Fibroblast of lung (primary cell): ENCODE measurements at regions not wholly inside any gene's neighbourhood (a gene's known extent, or its start where the extent isn't known, plus 50 kb on each side); places are given as distances from the start of the nearest gene placed in this dataset.
A peak's percentile ranks its signal among the peaks of the same experiment; 100 is the strongest.

ENCODE experiments used
- DNase-seq, 2 donors: peaks; one replicate each; pipeline versions ENCODE4 v3.0.0 to v3.0.0-alpha.2; 2010; ENCODE audit warnings: low read depth in 2 of 2
- H2AFZ ChIP-seq: 2 replicates; pipeline ENCODE4 v1.5.1; 2012; ENCODE audit warnings: low read length, control low read depth, inconsistent platforms
- H3K27ac ChIP-seq: 2 replicates; pipeline ENCODE4 v1.5.1; 2011; ENCODE audit warnings: low read length, control low read depth; ENCODE audit not compliant: insufficient read depth
- H3K27me3 ChIP-seq: 2 replicates; pipeline ENCODE4 v1.5.1; 2011; ENCODE audit warnings: mild to moderate bottlenecking, low read length; ENCODE audit not compliant: control insufficient read depth, insufficient read depth
- H3K36me3 ChIP-seq: 2 replicates; pipeline ENCODE4 v1.5.1; 2011; ENCODE audit warnings: low read length; ENCODE audit not compliant: control insufficient read depth, insufficient read depth
- H3K4me1 ChIP-seq: 2 replicates; pipeline ENCODE4 v1.5.1; 2011; ENCODE audit warnings: low read length; ENCODE audit not compliant: control insufficient read depth, insufficient read depth; ENCODE audit errors: extremely low read depth
- H3K4me2 ChIP-seq: 2 replicates; pipeline ENCODE4 v1.5.1; 2011; ENCODE audit warnings: low read length, control low read depth; ENCODE audit not compliant: insufficient read depth; ENCODE audit errors: extremely low read depth
- H3K4me3 ChIP-seq, 4 experiments: fragments of 200-600 bp in 1 of 4; sonication (generic) in 1 of 4; replicated peaks in 1 of 4; 2 replicates each; pipeline ENCODE4 v1.5.1; 2011 to 2016; ENCODE audit warnings: low read length in 4 of 4, low read depth in 3 of 4, mild to moderate bottlenecking in 3 of 4, control low read depth in 2 of 4, inconsistent platforms in 1 of 4, mixed read lengths in 1 of 4; ENCODE audit not compliant: insufficient read depth in 1 of 4; ENCODE audit errors: control extremely low read depth in 1 of 4
- H3K79me2 ChIP-seq: 2 replicates; pipeline ENCODE4 v1.5.1; 2012; ENCODE audit warnings: mild to moderate bottlenecking, low read length, inconsistent platforms; ENCODE audit not compliant: control insufficient read depth, insufficient read depth
- H3K9ac ChIP-seq: 2 replicates; pipeline ENCODE4 v1.5.1; 2011; ENCODE audit warnings: mild to moderate bottlenecking, low read length, control low read depth; ENCODE audit not compliant: insufficient read depth
- H3K9me3 ChIP-seq: 2 replicates; pipeline ENCODE4 v1.5.1; 2012; ENCODE audit warnings: low read depth, low read length; ENCODE audit not compliant: control insufficient read depth, insufficient read depth
- H4K20me1 ChIP-seq: 2 replicates; pipeline ENCODE4 v1.5.1; 2011; ENCODE audit warnings: low read length; ENCODE audit not compliant: control insufficient read depth, insufficient read depth; ENCODE audit errors: extremely low read depth
- CTCF ChIP-seq, 2 donors: IDR thresholded peaks in 1 of 2; conservative IDR thresholded peaks in 1 of 2; 1 replicate in 1 of 2; 2 replicates in 1 of 2; pipeline ENCODE4 v1.5.1; 2011 to 2012; ENCODE audit warnings: low read length in 2 of 2, control low read depth in 1 of 2, inconsistent platforms in 1 of 2, low read depth in 1 of 2, mild to moderate bottlenecking in 1 of 2
- EZH2 ChIP-seq: IDR thresholded peaks from 2 replicates; pipeline ENCODE4 v1.5.1; 2012; ENCODE audit warnings: low read length, control low read depth, mild to moderate bottlenecking; ENCODE audit errors: missing control alignments

- Histone ChIP-seq H3K9me3 (no peaks in the 10 kb centered on the region), H3K36me3 (no peaks in the 10 kb centered on the region), H3K4me1 (no peaks in the 10 kb centered on the region), H3K27ac (no peak overlapping the region), H3K4me2 (no peak overlapping the region), H2AFZ (no peak overlapping the region), H3K4me3 (no peak overlapping the region), H3K9ac (no peak overlapping the region), H3K27me3 (no peaks in the 10 kb centered on the region), H3K79me2 (no peaks in the 10 kb centered on the region), H4K20me1 (no peaks in the 10 kb centered on the region)
- no peak for DNase-seq
- TF ChIP-seq EZH2 (no peak), CTCF (conservative IDR thresholded peaks at IDR 0.05 in 1 of 2, IDR thresholded peaks at IDR 0.05 in 1 of 2; ENCODE audit: low read depth in 1 of 2, low read length in 2 of 2) (no peak)
Measured at GRCh38 chr14:49512571-49512970, 73.6 kb downstream of the RPS29 start.

DNA sequence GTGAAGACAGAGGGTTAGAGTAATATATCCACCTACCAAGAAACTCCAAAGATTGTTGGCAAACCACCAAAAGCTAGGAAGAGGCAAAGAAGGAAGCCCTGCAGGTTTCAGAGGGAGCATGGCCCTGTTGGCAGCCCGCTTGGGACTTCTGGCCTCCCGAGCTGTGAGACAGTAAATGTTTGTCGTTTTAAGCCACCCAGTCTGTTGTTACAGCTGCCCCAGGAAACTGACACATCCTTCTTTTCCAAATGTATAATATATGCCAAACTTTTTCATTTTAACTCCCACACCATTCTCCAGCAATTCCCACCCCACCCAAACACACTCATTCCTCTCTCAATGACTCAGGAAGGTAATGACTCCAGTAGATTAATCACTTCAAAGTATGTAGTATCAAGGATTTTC is 74.0 kb downstream of the RPS29 start:
- DNase-seq: peak; percentile 37 to 95
- no peak overlapping the region for H3K4me3 ChIP-seq
- no peak overlapping the region for H3K27ac ChIP-seq
- no peaks in the 10 kb centered on the region for H3K79me2 ChIP-seq
- no peaks in the 10 kb centered on the region for H3K9me3 ChIP-seq
- no peak overlapping the region for H2AFZ ChIP-seq
- no peak for TF ChIP-seq EZH2
- no peak for TF ChIP-seq CTCF (conservative IDR thresholded peaks at IDR 0.05 in 1 of 2, IDR thresholded peaks at IDR 0.05 in 1 of 2; ENCODE audit: low read depth in 1 of 2, low read length in 2 of 2)
- no peaks in the 10 kb centered on the region for H3K36me3 ChIP-seq
- no peak overlapping the region for H3K9ac ChIP-seq
- H3K4me1 ChIP-seq: no peaks in the 10 kb centered on the region
- no peaks in the 10 kb centered on the region for H3K27me3 ChIP-seq
- H4K20me1 ChIP-seq: no peaks in the 10 kb centered on the region
- no peak overlapping the region for H3K4me2 ChIP-seq

DNA sequence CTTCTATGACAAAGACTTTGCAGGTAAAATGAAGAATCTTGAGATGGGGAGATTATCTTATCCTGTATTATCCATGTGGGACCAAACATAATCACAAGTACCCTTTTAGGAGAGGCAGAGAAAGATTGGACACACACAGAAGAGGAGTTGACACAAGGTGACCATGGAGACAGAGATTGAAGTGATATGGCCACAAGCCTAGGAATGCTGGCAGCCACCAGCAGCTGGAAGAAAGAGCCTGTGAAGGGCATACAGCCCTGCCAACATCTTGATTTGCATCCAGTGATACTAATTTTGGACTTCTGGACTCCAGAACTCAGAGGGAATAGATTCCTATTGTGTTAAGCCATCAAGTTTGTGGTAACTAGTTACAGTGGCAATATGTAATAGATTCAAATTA is 78.1 kb downstream of the RPS29 start:
- peak in 1 of 2 donors; percentile 56 for DNase-seq
- no peak overlapping the region for H2AFZ ChIP-seq
- no peak for TF ChIP-seq EZH2
- no peak for TF ChIP-seq CTCF (conservative IDR thresholded peaks at IDR 0.05 in 1 of 2, IDR thresholded peaks at IDR 0.05 in 1 of 2; ENCODE audit: low read depth in 1 of 2, low read length in 2 of 2)

More for the DNA sequence above, 78.1 kb downstream of the RPS29 start:
- no peaks in the 10 kb centered on the region for H3K4me1 ChIP-seq
- no peaks in the 10 kb centered on the region for H3K9me3 ChIP-seq
- no peak overlapping the region for H3K4me3 ChIP-seq
- H3K27me3 ChIP-seq: no peaks in the 10 kb centered on the region
- H3K27ac ChIP-seq: no peak overlapping the region
- no peak overlapping the region for H3K9ac ChIP-seq
- H3K4me2 ChIP-seq: no peak overlapping the region
- no peaks in the 10 kb centered on the region for H4K20me1 ChIP-seq
- H3K79me2 ChIP-seq: no peaks in the 10 kb centered on the region
- no peaks in the 10 kb centered on the region for H3K36me3 ChIP-seq
